AML-193 (cell line): ENCODE measurements at regions not wholly inside any gene's neighbourhood (a gene's known extent, or its start where the extent isn't known, plus 50 kb on each side); places are given as distances from the start of the nearest gene placed in this dataset.
"Not testable (repeated sequence)": the region's sequence is repeated elsewhere in the genome, so short reads cannot be mapped to it uniquely, and the experiment has no call there.

Source experiments
- DNase-seq, 2 experiments: peaks; one replicate each; lab custom pipeline; 2025; lab: John Stamatoyannopoulos, UW

DNA sequence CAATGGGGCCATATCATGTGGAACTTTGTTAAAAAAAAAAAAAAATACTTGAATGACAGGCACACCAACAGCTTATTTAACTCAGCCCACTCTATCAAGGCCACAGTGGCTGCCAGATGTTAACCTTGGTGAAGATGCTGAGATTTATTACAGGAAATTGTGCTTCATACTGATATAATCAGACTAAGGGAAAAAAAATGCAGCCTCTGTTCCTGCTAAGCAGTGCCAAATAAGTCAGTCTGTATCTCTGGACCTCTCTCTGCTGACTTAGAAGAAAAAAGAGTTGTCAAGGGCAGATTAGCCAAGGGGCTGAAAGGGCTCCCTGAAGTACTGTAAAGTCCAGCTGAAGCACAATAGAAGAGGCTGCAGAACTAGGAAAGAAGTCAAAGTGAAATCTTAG is 677.7 kb upstream of the HTR2C start:
- DNase-seq, result no peak

DNA sequence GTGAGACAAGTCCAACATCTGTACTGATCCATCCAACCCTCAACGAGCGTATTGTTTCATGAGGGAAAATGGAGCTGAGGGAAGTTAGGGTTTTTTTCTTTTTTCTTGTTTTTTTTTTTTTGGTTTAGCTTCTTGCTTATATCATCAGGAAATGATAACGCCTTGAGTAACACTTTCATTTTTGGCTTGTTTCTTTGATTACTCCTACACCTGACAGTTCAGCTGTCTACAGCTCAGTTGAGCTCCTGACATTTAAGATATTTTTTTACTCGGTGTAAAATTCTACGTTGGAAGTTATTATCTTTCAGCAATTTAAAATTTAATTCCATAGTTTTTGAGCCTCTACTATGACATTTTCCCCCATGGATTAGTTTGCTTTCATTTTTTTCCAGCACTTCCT is 691.0 kb upstream of the HTR2C start:
- no peak for DNase-seq

DNA sequence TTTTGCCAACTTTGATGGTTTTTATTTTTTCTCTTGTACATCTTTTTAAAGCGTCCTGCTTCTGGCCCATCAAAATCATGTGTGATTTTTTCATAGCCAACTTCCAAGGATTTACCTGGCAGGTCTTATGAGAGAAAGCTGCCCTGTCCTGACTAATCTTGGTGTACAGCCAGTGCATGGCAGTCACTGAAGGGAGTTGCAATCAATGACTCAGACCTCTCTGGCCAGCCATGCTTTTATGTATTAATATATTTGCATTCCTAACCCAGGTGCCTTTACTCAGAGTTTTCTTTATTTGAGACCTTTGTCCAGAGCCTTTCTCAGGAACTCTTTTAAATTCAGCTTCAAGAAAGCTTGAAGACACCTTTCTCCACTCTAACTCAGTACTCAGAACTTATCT is 691.5 kb upstream of the HTR2C start:
- DNase-seq, result no peak

DNA sequence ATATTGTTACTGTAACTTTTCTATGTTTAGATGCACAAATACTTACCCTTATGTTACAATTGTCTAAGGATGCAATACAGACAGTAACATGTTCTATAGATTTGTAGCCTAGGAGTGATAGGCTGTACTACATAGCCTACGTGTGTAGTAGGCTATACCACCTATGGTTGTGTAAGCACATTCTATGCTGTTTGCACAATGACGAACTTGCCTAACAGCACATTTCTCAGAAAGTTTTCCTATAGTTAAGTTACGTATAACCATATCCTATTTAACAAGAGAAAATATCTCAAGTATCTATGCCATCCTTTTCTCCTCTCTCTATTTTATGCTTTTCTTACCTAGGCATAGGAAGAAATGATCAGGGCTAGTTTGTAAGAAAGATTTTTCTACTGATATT is 710.8 kb upstream of the HTR2C start:
- no peak for DNase-seq

DNA sequence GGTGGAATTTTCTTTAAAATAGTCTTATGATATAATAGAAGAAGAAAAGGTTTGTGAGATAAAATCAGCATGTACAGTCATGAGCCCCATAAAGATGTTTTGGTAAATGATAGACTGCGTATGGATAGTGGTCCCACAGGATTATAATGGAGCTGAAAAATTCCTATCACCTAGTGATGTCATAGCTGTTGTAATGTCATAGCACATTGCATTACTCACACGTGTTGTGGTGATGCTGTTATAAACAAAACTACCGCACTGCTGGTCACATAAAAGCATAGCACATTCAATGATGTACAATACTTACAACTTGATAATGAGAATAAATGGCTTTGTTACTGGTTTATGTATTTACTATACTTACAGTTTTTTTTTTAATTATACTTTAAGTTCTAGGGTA is 715.2 kb upstream of the HTR2C start:
- no peak for DNase-seq

DNA sequence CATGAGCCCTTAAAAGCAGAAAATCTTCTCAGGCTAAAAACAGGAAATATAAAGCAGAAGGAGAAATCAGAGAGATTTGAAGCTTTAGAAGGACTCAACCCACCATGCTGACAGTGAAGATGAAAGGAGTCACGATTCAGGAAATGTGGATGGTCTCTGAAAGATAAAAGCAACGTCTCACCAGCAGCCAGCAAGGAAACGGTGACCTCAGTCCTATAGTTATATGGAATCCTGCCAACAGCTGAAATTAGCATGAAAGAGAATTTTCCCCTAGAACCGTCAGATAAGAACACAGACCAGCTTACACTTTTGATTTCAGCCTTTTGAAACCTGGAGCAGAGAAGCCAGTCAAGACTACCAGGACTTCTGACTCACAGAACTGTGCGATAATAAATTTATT is 715.7 kb upstream of the HTR2C start:
- DNase-seq, result no peak

DNA sequence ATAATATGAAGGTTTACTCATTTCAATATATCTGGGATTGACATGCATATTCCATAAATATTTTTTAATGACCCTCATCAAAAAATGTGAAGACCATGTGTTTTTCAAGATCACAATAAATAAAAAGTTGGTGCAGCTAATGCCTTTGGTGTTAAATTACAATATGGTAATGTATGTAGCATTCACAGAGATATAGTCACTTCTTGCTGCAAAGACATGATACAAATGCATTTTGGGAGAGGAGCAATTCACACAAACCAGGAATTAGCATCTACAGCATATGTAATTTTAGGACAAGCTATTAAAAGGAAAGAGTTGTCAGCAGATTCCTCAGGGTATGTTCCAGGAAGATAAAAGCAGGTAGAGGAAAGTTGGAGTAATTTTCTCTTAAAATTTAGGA is 734.5 kb upstream of the HTR2C start:
- no peak for DNase-seq

DNA sequence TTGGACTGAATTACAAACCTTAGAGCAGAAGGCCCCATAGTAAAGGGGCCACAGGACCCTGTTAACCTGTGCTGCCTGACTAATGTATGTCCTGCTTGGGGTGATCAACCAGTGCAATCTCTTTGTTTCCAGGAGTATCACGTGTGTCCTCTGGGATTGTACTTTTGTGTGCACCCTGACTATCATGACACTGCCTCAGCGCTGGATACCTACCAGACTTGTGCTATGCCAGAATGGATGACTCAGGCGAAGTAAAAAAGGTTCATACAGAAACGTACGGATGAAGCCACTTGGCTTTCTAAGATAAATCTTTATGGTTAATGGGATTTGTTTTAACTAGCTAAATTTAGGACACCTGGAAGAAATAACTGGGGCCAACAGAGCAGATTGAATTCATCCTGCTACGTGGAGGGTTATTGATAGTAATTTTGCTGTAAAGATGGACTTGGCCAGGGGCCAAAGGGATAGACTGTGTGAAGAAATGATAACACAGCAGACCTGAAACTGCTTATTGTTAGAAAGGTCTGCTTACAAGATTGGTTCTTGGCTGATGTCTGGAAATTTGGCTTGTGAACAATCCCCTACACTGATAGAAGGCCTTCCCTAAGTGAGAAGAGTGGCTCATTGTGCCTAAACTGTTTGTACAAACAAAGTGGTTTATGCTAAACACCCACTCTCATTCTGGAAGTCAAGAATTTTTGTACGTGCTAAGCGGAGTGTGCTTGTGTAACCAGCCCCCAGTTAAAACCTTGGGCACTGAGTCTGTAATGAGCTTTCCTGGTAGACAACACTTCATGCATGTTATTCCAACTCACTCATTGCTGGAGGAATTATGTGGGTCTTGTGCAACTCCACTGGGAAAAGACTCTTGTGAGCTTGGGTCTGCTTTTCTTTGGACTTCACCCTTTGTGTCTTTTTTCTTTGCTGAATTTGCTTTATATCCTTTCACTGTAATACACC is 750.5 kb upstream of the HTR2C start:
- no peak for DNase-seq

DNA sequence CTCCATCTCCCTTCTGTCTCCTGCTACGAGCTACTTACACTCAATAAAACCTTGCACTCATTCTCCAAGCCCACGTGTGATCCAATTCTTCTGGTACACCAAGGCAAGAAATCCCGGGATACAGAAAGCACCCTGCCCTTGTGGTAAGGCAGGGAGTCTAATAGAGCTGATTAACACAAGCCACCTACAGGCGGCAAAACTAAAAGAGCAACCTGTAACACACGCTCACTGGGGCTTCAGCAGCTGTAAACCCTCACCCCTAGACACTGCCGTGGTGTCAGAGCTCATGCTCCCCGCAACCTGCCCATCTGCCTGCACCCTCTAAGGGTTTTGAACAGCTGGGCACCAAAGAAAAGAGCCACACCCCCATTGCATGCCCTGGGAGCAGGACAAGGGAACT is 755.4 kb upstream of the HTR2C start:
- DNase-seq, result no peak

DNA sequence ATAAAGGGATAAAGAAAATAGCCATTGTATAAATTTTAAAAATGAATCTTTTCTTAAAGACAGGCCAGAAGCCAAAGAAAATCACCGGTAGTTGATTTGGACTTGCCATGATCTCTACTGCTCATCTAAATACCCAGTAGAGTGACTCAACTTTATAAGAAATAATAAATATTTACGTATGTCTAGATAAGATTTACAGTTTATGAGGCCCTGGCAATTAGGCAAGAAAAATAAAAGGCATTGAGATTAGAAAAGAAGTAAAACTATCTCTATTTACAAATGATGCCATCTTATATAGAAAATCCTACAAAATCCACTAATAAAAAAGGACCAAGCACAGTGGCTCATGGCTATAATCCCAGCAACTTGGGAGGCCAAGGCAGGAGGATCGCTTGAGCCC is 765.5 kb upstream of the HTR2C start:
- no peak for DNase-seq

DNA sequence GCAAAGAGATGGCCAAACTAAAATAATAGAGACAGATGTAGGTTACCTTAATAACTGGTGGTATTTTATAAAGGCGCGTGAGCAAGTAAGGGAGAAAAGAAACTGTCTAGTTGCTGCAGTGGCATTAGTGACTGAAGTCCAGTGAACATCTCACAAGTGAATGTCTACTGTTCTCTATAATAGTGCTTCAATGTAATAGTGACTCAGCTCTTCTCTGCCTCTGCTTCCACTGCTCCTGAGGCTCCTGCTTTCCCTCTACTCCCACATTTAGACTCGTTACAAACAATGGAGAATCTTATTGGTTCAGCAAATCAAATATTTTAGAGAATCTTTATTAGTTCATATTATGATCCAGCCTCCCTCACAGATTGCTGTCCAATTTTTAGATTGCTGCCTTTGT is 779.1 kb upstream of the HTR2C start:
- no peak for DNase-seq

DNA sequence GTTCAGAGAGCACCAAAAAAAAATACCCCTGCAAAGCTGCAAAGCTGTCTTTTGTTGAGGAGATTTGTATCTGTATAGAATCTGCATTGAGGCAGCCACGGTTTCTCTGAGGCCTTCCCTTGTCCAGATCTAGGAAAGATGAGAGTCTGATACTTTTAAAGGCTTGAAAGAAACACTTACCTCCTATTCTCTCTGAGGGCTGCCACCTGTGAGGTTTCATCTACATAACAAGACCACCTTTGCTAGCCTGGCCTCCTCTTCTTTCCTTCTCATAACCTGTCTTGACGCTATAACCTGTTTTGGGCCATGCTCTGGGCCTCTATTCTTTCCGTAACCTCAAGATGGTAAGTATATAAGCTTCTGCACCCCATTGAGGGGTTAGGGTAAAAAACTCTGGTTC is 779.6 kb upstream of the HTR2C start:
- DNase-seq, result no peak

DNA sequence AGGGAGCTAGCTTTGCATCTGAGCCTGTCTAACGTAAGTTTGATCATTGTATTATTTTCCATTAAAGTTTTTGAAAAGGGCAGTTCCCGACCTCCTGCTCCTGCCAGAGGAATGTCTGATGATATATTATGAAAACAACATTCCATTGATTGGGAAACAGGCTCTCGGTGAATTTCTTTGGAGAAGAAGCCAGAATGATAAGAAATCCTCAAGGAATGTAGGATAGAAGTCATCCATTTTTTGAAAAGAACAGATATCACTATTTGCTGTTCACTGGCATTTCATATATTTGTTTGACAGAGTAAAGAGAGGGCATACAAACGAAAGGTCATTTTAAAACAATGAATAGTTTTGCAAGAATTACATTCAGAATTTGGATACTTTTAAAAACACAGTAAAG is 781.0 kb upstream of the HTR2C start:
- no peak for DNase-seq

DNA sequence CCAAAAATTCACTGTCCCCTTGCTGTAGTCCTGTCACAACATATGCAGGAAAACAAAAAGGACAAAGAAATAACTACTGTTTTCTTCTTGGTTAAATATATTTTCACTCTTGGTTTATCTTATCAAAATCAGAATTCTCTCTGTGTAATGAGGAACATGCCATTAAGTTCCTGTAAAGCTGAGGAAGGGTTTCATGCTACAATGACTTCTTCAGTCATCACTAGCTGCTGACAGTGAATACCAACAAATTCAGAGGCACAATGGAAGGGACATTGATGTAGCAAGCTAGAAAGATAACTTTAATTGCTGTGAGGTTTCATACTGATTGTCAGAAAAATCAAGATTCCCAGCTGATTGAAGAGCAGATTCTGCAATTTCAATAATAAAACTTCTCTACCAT is 782.9 kb upstream of the HTR2C start:
- DNase-seq, result no peak

DNA sequence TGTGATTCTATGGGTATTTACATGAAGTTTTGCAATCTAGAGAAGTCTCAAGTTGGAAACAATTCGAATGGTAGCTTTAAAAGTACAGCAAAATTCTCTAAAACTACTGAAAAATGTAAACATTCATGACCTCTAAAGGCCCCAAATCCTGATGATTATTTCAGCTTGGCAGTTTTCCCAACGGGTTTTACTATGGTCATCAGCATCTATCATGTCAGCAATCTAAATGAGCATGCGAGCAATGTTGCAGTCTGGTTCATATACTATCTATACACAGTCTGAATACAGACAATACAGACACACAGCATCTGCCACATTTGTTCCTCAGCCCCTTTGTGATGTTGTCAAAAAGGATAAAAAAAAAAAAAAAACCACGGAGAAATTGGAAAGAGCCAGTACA is 790.3 kb upstream of the HTR2C start:
- no peak for DNase-seq

DNA sequence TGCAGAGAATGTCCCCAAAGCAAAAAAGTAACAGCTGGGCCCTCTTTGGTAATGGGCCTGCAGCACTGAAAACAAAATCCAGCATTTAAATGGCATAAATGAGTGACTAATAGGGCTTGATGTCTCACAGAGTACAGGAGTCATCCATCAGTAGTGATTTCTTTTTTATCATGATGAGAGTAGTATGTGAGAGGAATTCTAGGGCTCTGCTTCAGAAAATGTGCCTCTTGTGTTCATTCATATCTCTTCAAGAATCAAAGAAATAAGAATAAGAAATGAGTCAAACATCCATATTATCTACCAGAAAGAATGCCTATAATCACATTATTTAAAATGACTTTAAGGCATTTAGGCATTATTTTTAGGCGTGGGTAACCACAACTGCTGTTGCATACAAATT is 792.9 kb upstream of the HTR2C start:
- no peak for DNase-seq

DNA sequence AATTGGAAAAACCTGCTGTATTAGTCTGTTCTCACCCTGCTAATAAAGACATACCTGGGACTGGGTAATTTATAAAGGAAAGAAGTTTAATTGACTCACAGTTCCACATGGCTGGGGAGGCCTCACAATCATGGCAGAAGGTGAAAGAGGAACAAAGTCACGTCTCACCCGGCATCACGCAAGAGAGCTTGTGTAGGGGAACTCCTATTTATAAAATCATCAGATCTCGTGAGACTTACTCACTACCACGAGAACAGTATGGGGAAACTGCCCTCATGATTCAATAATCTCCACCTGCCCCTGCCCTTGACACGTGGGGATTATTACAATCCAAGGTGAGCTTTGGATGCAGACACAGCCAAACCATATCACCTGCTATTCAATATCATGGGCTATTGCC is 799.1 kb upstream of the HTR2C start:
- DNase-seq, result not testable (repeated sequence)

DNA sequence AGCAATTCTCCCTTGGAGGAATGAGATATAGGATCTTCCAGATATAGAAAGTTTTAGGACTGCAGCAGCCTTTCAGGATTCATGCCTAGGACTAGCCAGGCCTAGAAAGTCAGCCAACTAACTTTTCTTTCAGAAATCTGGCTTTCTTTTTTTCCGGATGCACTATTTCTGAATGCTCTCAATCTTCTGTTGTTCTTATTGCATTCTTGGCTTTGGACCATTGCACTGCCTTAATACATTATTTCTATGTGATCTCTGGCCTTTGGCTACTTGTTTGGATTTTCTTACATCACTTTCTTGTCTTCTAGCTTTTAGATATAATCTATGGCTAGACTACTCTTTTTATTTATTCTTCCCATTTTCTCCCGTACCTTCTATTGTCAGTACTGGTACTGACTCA is 813.1 kb upstream of the HTR2C start:
- DNase-seq, result no peak

DNA sequence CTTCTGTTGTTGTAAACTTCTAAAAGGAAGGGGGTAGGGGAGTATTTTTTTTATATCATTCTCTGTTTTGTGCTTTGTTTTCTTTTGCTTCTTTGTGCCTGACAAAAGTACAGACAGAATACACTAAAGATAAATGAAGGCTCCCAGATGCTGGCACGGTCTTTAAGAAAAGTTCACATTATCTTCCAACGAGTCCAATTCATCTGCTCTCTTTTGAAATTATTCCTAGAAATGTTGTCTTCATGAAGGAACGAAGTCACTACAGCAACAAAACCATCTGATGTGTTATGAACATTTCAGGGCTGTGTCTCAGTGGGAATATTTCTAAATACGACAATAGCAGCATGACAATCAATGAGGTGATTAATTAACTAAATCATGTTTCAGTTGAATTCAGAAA is 813.8 kb upstream of the HTR2C start:
- DNase-seq, result no peak

DNA sequence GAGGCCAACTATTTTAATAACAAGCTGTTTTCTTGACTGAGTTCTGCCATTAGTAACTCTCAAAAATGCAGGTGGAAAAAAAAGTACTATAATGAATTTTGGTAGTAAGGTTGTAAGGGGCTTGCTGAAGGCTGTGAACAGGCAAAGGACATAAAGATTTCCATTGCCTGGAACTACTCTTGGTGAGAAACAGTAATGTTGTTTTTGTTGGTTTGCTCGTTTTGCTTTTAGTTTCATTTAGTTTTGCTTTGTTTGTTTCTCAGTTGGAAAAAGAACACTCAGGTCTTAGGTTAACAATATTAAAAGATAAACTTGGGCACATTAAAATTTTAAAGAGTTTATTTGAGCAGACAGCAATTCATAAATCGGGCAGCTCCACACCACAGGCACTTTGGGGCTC is 824.5 kb upstream of the HTR2C start:
- no peak for DNase-seq

DNA sequence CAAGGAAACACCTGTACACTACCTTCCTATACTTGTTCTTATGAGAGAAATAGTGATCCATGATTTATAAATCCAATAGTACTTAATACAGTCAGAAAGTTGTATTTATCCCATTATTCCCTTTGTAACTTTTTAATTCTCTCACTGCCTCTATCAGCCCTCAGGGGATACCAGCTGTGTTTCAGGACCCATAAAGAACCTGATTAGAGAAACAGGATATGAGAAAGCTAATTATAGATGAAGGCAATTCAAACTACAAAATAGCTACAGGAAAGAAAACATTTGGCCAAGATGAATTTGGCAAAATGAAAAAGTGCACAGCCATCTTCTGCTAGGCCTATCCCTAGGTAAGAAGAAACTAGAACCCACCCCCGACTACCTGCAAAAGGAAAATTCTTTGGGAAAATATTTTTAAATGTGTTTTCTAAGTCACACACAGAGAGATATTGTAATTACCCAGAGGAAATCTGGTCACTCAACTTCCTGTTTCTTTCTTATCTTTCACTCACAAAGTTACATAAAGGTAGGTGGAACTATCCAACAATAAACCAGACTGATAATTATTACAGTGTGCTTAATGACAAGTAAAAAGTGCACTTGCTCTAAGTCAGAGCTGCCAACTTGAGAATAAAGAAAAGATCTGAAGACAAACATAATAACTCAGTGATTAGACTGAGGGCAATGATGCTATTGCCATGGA is 836.5 kb upstream of the HTR2C start:
- no peak for DNase-seq

DNA sequence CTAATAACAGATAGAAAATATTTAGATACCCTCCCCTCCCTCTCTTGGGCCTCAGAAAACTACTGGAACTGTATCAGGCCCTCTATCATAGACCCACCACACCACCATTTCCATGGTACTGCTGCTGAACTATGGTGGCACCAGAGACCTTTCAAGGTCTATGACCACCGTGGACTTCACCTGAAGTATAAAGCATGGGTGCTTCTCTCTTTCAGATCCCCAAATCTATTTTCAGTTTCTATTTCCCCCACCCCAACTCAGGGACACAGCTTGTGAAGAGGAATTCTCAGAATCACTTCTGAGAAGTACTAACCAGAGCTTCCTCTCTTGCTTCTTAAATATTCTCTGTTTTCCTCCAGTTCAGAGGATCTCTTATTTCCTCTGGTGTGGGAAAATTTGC is 840.8 kb upstream of the HTR2C start:
- DNase-seq, result no peak

DNA sequence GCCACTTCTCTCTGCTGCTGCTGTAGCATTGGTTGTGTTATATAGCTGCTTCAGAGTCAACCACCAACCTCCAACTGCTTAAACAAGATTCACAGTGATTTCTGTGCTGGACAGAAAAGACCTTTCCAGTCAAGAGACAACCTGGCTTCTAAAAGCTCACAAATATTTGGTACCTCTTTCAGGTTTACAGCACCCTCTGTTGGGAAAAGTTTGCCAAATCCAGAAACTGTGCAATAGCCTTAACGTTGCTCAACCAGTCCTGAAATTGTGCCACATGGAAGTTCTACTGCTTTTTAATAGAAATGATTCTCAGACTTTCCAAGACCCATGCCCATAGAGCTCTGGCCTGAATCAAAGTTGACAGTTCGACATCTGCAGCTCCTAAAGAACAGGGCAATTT is 842.1 kb upstream of the HTR2C start:
- DNase-seq, result no peak

DNA sequence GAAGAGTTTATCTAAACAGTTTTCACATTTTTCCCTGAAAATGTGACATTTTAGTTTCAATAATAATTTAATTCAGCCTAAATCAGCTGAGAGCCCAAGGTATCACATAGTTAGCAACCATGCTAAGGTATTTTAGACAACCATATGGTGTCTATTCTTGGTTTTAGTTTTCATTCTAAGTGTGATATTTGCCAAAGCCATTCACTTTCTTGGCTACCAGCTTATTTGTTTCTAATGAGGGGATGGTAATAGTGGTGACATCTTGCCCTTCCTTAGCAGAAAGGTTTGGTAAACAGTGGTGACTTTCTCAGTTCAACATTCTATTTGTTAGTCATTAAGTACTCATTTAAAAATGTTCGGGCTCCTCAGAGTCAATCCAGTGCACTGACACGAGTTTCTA is 854.9 kb upstream of the HTR2C start:
- no peak for DNase-seq
